SK-N-SH (cell line): ENCODE measurements at regions not wholly inside any gene's neighbourhood (a gene's known extent, or its start where the extent isn't known, plus 50 kb on each side); places are given as distances from the start of the nearest gene placed in this dataset.

ENCODE experiments used
- CTCF ChIP-seq: fragments of 200-600 bp; sonication (generic); IDR thresholded peaks from 2 replicates; pipeline ENCODE4 v1.6.1; 2017; ENCODE audit warnings: antibody characterized with exemption, mild to moderate bottlenecking, moderate library complexity
- ELF1 ChIP-seq: IDR thresholded peaks from 2 replicates; pipeline ENCODE4 v1.4.0; 2012
- EP300 ChIP-seq, 2 experiments: IDR thresholded peaks; 2 replicates each; pipeline versions ENCODE4 v1.4.0 to v1.6.1; 2012; ENCODE audit warnings: borderline replicate concordance in 1 of 2, low read depth in 1 of 2, low read length in 1 of 2
- EZH2phosphoT487 ChIP-seq: fragments of 200-600 bp; sonication (generic); IDR thresholded peaks from 2 replicates; pipeline ENCODE4 v1.6.1; 2017; ENCODE audit warnings: low read depth, mixed run types, mild to moderate bottlenecking, antibody characterized with exemption, moderate library complexity, borderline replicate concordance
- FOXJ3 ChIP-seq: sonication (generic); formaldehyde crosslinking; IDR thresholded peaks from 2 replicates; pipeline ENCODE4 v1.5.1; 2020; ENCODE audit warnings: mild to moderate bottlenecking, missing genetic modification reagents
- GABPA ChIP-seq: IDR thresholded peaks from 2 replicates; pipeline ENCODE4 v1.4.0; 2012; ENCODE audit warnings: low read depth, mild to moderate bottlenecking
- IRF3 ChIP-seq: fragments of 150-350 bp; IDR thresholded peaks from 2 replicates; pipeline ENCODE4 v1.6.1; 2016; ENCODE audit warnings: mild to moderate bottlenecking, low read depth, low read length
- NFIC ChIP-seq: IDR thresholded peaks from 2 replicates; pipeline ENCODE4 v1.4.0; 2012; ENCODE audit warnings: borderline replicate concordance
- TAF1 ChIP-seq: IDR thresholded peaks from 2 replicates; pipeline ENCODE4 v1.6.1; 2012; ENCODE audit warnings: low read depth, mild to moderate bottlenecking, low read length, moderate library complexity, borderline replicate concordance
- ZBTB33 ChIP-seq: IDR thresholded peaks from 2 replicates; pipeline ENCODE4 v1.4.0; 2012; ENCODE audit warnings: low read depth, borderline replicate concordance

- TF ChIP-seq CTCF (no peak), ZBTB33 (no peak), EP300 (IDR thresholded peaks at IDR 0.05; ENCODE audit: borderline replicate concordance in 1 of 2, low read depth in 1 of 2, low read length in 1 of 2) (no peak), EZH2phosphoT487 (no peak), FOXJ3 (CRISPR knock-in tag) (no peak), NFIC (no peak), TAF1 (no peak), GABPA (no peak), ELF1 (no peak), IRF3 (no peak)
Observed at GRCh38 chr11:38721586-38722315, 2123.7 kb upstream of the RAG2 start.
